HepG2 (cell line): ENCODE measurements at regions not wholly inside any gene's neighbourhood (a gene's known extent, or its start where the extent isn't known, plus 50 kb on each side); places are given as distances from the start of the nearest gene placed in this dataset.

ENCODE experiments used
- ATAC-seq: fragments of 200-7000 bp; cut with Tn5 transposase; 3 replicates; pipeline ENCODE4 v1.9.1; 2020; ENCODE audit warnings: mild to moderate bottlenecking, moderate library complexity
- BruUV-seq: library from RNA; stranded (reverse); fragments of 400-500 nt; replicated peaks from 2 replicates; lab custom pipeline; 2021; lab: Mats Ljungman, UMichigan
- CTCF ChIA-PET: fragments of 300-600 bp; formaldehyde crosslinking; extraction: SDS; loops from one replicate; lab custom pipeline; 2021; ENCODE audit warnings: low total read pairs, inconsistent platforms, low intra/inter-chr PET ratio; lab: Yijun Ruan, JAX
- POLR2A ChIA-PET: fragments of 350-600 bp; sonication (Branson Sonifier 250); formaldehyde crosslinking; loops from one replicate; lab custom pipeline; 2020; ENCODE audit warnings: antibody characterized with exemption, inconsistent platforms; lab: Yijun Ruan, JAX
- DNase-seq: peaks from one replicate; pipeline ENCODE4 v3.0.0-alpha.2; 2015; ENCODE audit warnings: low spot score
- FAIRE-seq: peaks from 3 replicates; lab custom pipeline; 2011; peaks lifted over from hg19 to GRCh38; lab: Jason Lieb, UNC
- H2AFZ ChIP-seq: one replicate; pipeline ENCODE4 v1.6.1; 2011; ENCODE audit warnings: low read length, inconsistent platforms
- H3K27ac ChIP-seq: fragments of 300-600 bp; 3 replicates; pipeline ENCODE4 v1.8.0; 2011; ENCODE audit warnings: mixed run types, mild to moderate bottlenecking, mixed read lengths, low read length, inconsistent platforms; ENCODE audit not compliant: insufficient read depth; ENCODE audit errors: extremely low read length
- H3K27me3 ChIP-seq, 2 experiments: fragments of 200-600 bp in 1 of 2; 2 replicates in 1 of 2; 3 replicates in 1 of 2; pipeline versions ENCODE4 v1.6.0 to v1.8.0; 2011; ENCODE audit warnings: low read length in 2 of 2, mild to moderate bottlenecking in 2 of 2, moderate library complexity in 2 of 2, inconsistent platforms in 1 of 2; ENCODE audit not compliant: insufficient read depth in 2 of 2, control insufficient read depth in 1 of 2
- H3K36me3 ChIP-seq, 2 experiments: fragments of 200-600 bp in 1 of 2; replicated peaks in 1 of 2; 2 replicates in 1 of 2; 3 replicates in 1 of 2; pipeline versions ENCODE4 v1.5.1 to v1.8.0; 2011; ENCODE audit warnings: low read length in 2 of 2, inconsistent platforms in 1 of 2; ENCODE audit not compliant: insufficient read depth in 2 of 2, control insufficient read depth in 1 of 2
- H3K4me1 ChIP-seq: 2 replicates; pipeline ENCODE4 v1.5.1; 2012; ENCODE audit warnings: low read length, inconsistent platforms; ENCODE audit not compliant: insufficient read depth
- H3K4me2 ChIP-seq: 2 replicates; pipeline ENCODE4 v1.6.0; 2011; ENCODE audit warnings: low read depth, low read length, inconsistent platforms
- H3K4me3 ChIP-seq, 3 experiments: fragments of 200-600 bp in 1 of 3; sonication (generic), shearing (Covaris generic) in 1 of 3; replicated peaks in 1 of 3; 2 replicates each; pipeline ENCODE4 v1.5.1; 2011 to 2016; ENCODE audit warnings: low read length in 3 of 3, inconsistent platforms in 2 of 3, low read depth in 2 of 3, mild to moderate bottlenecking in 2 of 3, control low read depth in 1 of 3, mixed read lengths in 1 of 3; ENCODE audit not compliant: insufficient read depth in 1 of 3
- H3K79me2 ChIP-seq: one replicate; pipeline ENCODE4 v1.6.1; 2011; ENCODE audit warnings: low read length, inconsistent platforms; ENCODE audit not compliant: insufficient read depth
- H3K9ac ChIP-seq: 2 replicates; pipeline ENCODE4 v1.6.0; 2011; ENCODE audit warnings: mild to moderate bottlenecking, low read depth, low read length, inconsistent platforms; ENCODE audit not compliant: insufficient read depth
- H3K9me3 ChIP-seq: 2 replicates; pipeline ENCODE4 v1.5.1; 2012; ENCODE audit warnings: mild to moderate bottlenecking, low read length
- H4K20me1 ChIP-seq: 2 replicates; pipeline ENCODE4 v1.6.0; 2011; ENCODE audit warnings: inconsistent platforms, mild to moderate bottlenecking, low read length, moderate library complexity; ENCODE audit not compliant: insufficient read depth
- E2F5 ChIP-seq: sonication (generic); formaldehyde crosslinking; conservative IDR thresholded peaks from 2 replicates; pipeline ENCODE4 v1.4.0; 2020; ENCODE audit warnings: missing genetic modification reagents
- JUNB ChIP-seq: sonication (generic); formaldehyde crosslinking; IDR thresholded peaks from 2 replicates; pipeline ENCODE4 v1.8.0; 2022; ENCODE audit warnings: missing genetic modification reagents, mild to moderate bottlenecking, borderline replicate concordance
- KLF15 ChIP-seq: sonication (generic); formaldehyde crosslinking; IDR thresholded peaks from 2 replicates; pipeline ENCODE4 v1.8.1; 2023; ENCODE audit warnings: borderline replicate concordance, mild to moderate bottlenecking, inconsistent platforms, missing genetic modification reagents, mixed read lengths
- MAF1 ChIP-seq: sonication (generic); formaldehyde crosslinking; IDR thresholded peaks from 2 replicates; pipeline ENCODE4 v1.5.0; 2020; ENCODE audit warnings: missing genetic modification reagents, borderline replicate concordance
- SP1 ChIP-seq, 2 experiments: fragments of 450-650 bp in 1 of 2; sonication (generic) in 1 of 2; formaldehyde crosslinking in 1 of 2; IDR thresholded peaks; 2 replicates each; pipeline versions ENCODE4 v1.4.0 to v1.6.1; 2016 to 2020; ENCODE audit warnings: missing genetic modification reagents in 1 of 2
- SRSF4 ChIP-seq: fragments of 200-400 bp; formaldehyde crosslinking; IDR thresholded peaks from one replicate; pipeline ENCODE4 v1.6.1; 2018; ENCODE audit warnings: mild to moderate bottlenecking, low read depth, low read length, moderate library complexity; ENCODE audit not compliant: poor library complexity, severe bottlenecking
- SYNCRIP ChIP-seq: fragments of 200-400 bp; formaldehyde crosslinking; IDR thresholded peaks from 2 replicates; pipeline ENCODE4 v1.6.1; 2018; ENCODE audit warnings: mild to moderate bottlenecking, low read depth, low read length; ENCODE audit not compliant: insufficient read depth
- ZNF136 ChIP-seq: sonication (generic); formaldehyde crosslinking; IDR thresholded peaks from 2 replicates; pipeline ENCODE4 v1.8.1; 2022; ENCODE audit warnings: low read depth, mild to moderate bottlenecking, moderate library complexity, missing genetic modification reagents
- ZNF567 ChIP-seq: sonication (generic); formaldehyde crosslinking; IDR thresholded peaks from 2 replicates; pipeline ENCODE4 v1.8.1; 2023; ENCODE audit warnings: mild to moderate bottlenecking, missing genetic modification reagents, borderline replicate concordance
- ZNF609 ChIP-seq: sonication (generic); formaldehyde crosslinking; IDR thresholded peaks from 2 replicates; pipeline ENCODE4 v1.4.0; 2020; ENCODE audit warnings: mild to moderate bottlenecking, missing genetic modification reagents, borderline replicate concordance
- WGBS: methylation state at CpG from one replicate; pipeline ENCODE4 v1.1.6; 2017; ENCODE audit warnings: low lambda C conversion rate; 5-methylcytosine and 5-hydroxymethylcytosine counted together
- in situ Hi-C: cut with HindIII; loops from 2 replicates; pipeline ENCODE4 v1.10.0; 2017; ENCODE audit warnings: low pct_unique_long_range_greater_than_20kb; ENCODE audit not compliant: extremely low pct_ligation_motif_present
- intact Hi-C: fragments of 100-400 bp; cut with micrococcal nuclease; formaldehyde crosslinking; loops from one replicate; pipeline ENCODE4 v1.10.0; 2022; ENCODE audit not compliant: unreplicated experiment

GRCh38 chr13:106049171-106049570 lies 486.3 kb downstream of the EFNB2 start:
- CTCF ChIA-PET: no interaction called here

More at GRCh38 chr13:106049171-106049570, 486.3 kb downstream of the EFNB2 start:
- Histone ChIP-seq H4K20me1 (no peaks in the 10 kb centered on the region), H3K27me3 (peaks cover 0 to 7% of the 10 kb centered on the region in 2 experiments; a peak in 3 of 5 replicates), H3K36me3 (no peaks in the 10 kb centered on the region), H3K4me1 (no peaks in the 10 kb centered on the region), H2AFZ (no peak overlapping the region), H3K27ac (no peak overlapping the region), H3K9me3 (no peaks in the 10 kb centered on the region), H3K4me3 (no peak overlapping the region), H3K4me2 (no peak overlapping the region), H3K79me2 (no peaks in the 10 kb centered on the region), H3K9ac (no peak overlapping the region)
- BruUV-seq: no TSS peak
- 6% methylated on average over 5 of the region's 5 CpGs for WGBS
- POLR2A ChIA-PET: no interaction called here
- DNase-seq (no peak), FAIRE-seq (no peak), ATAC-seq (no peak)
- intact Hi-C loops: no loop called here
- TF ChIP-seq MAF1 (CRISPR knock-in tag) (no peak), ZNF609 (no peak), SRSF4 (no peak), E2F5 (CRISPR knock-in tag) (no peak), SP1 (IDR thresholded peaks at IDR 0.05) (no peak), SP1 (CRISPR knock-in tag; IDR thresholded peaks at IDR 0.05) (no peak), SYNCRIP (no peak), ZNF136 (CRISPR knock-in tag) (no peak), JUNB (no peak), KLF15 (no peak), ZNF567 (CRISPR knock-in tag) (no peak)
- in situ Hi-C loops: no loop called here
